Stimulated activated effector memory CD8-positive, alpha-beta T cell treated with anti-CD3 and anti-CD28 coated beads, Interleukin-12 subunit alpha, Interleukin-12 subunit beta, amount 100 ng/mL, for 72 hours (primary cell): ENCODE measurements at regions not wholly inside any gene's neighbourhood (a gene's known extent, or its start where the extent isn't known, plus 50 kb on each side); places are given as distances from the start of the nearest gene placed in this dataset.

Source experiments
- ATAC-seq: fragments of 150-1000 bp; cut with Tn5 transposase; 2 replicates; pipeline ENCODE4 v1.10.0; 2021
- DNase-seq, 2 donors: peaks; one replicate each; pipeline ENCODE4 v3.0.0; 2021 to 2022; ENCODE audit warnings: low spot score in 2 of 2
- H3K27ac Mint-ChIP-seq: one replicate; pipeline ENCODE4 v1.8.0; 2022; ENCODE audit warnings: mild to moderate bottlenecking, mixed read lengths
- H3K36me3 Mint-ChIP-seq: one replicate; pipeline ENCODE4 v1.8.0; 2022; ENCODE audit warnings: mild to moderate bottlenecking, mixed read lengths
- H3K4me1 Mint-ChIP-seq: one replicate; pipeline ENCODE4 v1.8.0; 2022; ENCODE audit warnings: mixed read lengths
- H3K4me3 Mint-ChIP-seq: one replicate; pipeline ENCODE4 v1.8.0; 2022; ENCODE audit warnings: mild to moderate bottlenecking, mixed read lengths
- H3K9me3 Mint-ChIP-seq: one replicate; pipeline ENCODE4 v1.8.0; 2022; ENCODE audit warnings: mixed read lengths

DNA sequence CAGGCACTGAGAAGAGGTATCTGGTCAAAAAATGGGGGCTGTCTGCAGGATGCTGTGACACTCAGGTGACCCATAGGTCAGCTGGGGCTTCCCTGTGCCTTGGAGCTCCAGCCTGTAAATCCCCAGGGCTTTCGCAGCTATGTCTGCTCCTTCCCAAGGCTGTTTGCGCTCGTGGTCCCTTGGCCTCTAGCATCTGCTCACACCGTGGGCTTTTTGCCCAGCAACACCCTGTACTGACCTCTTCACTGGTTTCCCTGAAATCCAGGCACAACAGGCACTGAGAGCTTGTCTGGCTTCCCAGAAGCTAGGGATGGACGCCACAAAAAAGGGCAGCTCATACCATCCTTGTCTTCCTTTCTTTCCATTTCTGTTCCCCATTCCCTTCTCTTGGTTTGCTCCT is 280.3 kb upstream of the HABP2 start:
- H3K4me1 Mint-ChIP-seq, result no peaks in the 10 kb centered on the region
- no peak overlapping the region for H3K27ac Mint-ChIP-seq
- H3K36me3 Mint-ChIP-seq, result no peaks in the 10 kb centered on the region
- H3K4me3 Mint-ChIP-seq, result no peak overlapping the region
- ATAC-seq (no peak), DNase-seq (no peak)
- peaks cover 6% of the 10 kb centered on the region for H3K9me3 Mint-ChIP-seq

DNA sequence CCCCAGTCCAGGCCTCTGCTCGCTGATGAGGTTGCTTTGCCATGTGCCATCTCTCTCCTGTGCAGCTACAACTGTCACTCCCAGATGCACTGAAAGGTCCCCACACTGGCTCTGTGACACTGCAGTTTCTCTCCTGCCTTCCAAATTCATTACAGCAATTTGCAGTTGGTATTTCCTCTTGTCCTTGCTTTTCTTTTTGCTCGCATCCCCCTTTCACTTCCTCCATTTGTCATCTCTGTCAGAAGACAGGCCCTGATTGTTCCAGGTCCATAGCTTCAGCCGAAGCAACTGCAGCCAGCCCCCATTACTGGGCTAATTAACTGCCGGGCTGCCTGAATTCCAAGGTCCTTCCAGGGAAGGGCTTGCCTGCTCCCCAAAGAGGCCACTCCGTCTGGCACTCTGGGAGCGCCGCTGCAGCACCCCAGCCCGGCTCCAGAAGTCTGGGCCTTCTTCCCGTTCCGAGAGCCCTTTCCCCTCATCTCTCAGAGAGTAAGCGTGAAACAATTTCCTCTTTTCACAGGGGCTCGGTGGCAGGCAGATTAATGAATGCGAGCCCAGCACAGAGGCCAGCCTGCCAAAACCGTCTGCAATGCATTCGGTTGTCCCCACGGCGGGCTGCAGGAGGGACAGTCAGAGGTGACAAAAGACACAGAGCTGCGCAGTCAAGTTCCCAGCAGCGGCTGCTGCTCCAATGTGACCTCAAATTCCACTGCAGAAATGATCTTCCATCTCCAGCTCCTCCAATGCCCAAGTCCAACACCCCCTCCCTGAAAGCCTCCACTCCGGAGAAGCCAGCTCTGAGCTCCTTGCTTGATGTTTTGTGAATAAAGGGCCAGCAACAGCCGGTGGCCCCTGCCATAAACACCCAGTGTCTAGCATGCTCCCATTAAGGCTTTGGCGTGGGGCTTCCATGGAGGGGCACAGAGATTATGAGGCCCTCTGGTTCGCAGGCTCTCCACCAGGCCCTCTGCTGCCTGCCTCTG is 279.4 kb upstream of the HABP2 start:
- DNase-seq, result no peak
- Mint-ChIP-seq H3K9me3 (peaks cover 6% of the 10 kb centered on the region), H3K27ac (no peak overlapping the region), H3K4me1 (no peaks in the 10 kb centered on the region), H3K36me3 (no peaks in the 10 kb centered on the region), H3K4me3 (no peak overlapping the region)
- ATAC-seq, result no peak

DNA sequence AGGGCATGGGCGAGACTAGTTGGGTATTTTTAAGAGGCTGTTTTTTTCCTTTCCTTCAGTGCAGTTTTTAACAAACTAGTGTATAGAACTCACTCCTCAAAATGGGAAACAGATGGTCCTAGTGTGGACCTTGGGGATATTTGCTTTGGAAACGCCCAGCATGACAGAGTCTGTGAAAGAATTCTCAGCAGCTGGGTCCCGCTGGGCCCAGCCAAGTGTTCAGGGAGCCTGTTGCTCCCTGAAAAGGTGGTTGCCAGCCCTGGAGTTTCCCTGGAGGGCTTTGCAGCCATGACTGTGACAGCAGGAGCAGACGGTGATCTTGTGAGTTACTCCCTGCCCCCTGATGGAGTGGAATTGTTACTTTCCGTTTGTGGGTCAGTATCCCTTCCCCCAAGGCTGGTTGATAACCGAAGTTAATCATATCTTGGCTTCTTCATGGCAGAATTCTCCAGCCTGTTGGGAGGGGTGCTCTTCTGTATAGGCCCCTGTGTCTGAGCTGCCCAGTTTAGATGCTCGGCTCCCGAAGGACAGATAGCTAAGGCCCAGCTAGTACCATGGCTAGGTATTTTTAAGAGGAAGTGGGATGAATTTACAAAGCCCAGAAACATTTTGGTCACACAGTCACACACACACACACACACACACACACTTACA is 278.6 kb upstream of the HABP2 start:
- Mint-ChIP-seq H3K36me3 (no peaks in the 10 kb centered on the region), H3K9me3 (peaks cover 6% of the 10 kb centered on the region), H3K27ac (no peak overlapping the region), H3K4me1 (no peaks in the 10 kb centered on the region), H3K4me3 (no peak overlapping the region)
- ATAC-seq (no peak), DNase-seq (no peak)

DNA sequence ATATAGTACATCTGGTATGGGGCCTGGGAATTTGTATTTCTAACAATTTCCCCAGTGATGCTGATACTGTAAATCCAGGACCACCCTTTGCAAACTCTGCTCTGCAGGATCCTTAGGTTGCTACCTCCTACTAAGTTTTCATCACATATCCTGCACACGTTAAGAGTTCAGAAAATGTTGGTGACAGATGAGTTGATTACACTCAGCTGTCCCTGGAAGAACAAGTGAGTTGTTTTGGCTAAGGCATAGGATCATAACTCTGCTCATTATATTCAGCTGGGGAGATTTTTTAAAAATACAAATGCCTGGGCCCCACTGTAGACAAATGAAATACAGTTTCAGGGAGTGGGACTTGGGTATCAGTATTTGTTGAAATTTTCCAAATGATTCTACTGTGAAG is 274.6 kb upstream of the HABP2 start:
- DNase-seq (no peak), ATAC-seq (no peak)
- Mint-ChIP-seq H3K4me1 (no peaks in the 10 kb centered on the region), H3K4me3 (no peak overlapping the region), H3K36me3 (no peaks in the 10 kb centered on the region), H3K27ac (no peak overlapping the region), H3K9me3 (peaks cover 6% of the 10 kb centered on the region)

DNA sequence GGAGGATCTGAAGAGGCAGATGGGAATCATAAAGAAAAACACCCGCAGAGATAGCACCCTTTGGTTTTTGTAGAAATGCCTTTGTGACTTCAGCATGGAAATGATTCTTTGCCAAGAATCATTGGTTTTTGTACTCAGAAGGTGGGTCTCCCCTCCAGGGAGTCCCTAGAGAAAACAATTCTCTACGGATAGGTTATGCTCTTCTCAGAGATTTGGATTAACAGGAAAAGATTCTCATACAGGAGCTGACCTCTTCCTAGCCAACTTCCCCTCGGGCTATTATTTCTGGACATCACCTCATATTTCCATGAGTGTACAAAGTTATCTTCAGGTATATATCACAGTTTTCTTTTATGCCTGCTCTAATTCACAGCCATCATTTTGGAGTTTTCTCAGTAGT is 274.2 kb upstream of the HABP2 start:
- H3K27ac Mint-ChIP-seq, result no peak overlapping the region
- no peaks in the 10 kb centered on the region for H3K36me3 Mint-ChIP-seq
- no peaks in the 10 kb centered on the region for H3K4me1 Mint-ChIP-seq
- no peak for ATAC-seq
- no peak overlapping the region for H3K4me3 Mint-ChIP-seq
- H3K9me3 Mint-ChIP-seq, result peaks cover 6% of the 10 kb centered on the region
- no peak for DNase-seq

DNA sequence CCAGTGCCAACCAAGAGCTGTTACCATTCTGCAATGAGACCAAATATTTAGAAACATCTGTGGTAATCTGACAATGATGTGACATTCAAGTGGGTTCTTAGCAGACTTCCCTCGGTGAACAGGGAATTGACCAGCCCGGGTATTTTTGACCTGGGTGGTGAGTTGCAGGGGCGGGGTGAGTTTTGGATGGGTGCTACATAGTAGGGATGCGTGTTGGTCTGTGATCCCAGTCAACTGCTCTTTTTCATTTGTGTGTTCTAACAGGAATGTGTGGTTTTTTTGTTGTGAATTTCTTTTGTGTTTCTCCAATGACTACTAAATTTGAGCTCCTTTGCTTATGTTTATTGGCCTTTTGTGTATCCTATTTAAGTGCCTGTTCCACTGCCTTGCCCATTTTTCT is 273.6 kb upstream of the HABP2 start:
- no peak for DNase-seq
- no peak overlapping the region for H3K27ac Mint-ChIP-seq
- H3K4me3 Mint-ChIP-seq, result no peak overlapping the region
- no peak for ATAC-seq
- no peaks in the 10 kb centered on the region for H3K36me3 Mint-ChIP-seq
- H3K4me1 Mint-ChIP-seq, result no peaks in the 10 kb centered on the region
- H3K9me3 Mint-ChIP-seq, result peaks cover 6% of the 10 kb centered on the region

DNA sequence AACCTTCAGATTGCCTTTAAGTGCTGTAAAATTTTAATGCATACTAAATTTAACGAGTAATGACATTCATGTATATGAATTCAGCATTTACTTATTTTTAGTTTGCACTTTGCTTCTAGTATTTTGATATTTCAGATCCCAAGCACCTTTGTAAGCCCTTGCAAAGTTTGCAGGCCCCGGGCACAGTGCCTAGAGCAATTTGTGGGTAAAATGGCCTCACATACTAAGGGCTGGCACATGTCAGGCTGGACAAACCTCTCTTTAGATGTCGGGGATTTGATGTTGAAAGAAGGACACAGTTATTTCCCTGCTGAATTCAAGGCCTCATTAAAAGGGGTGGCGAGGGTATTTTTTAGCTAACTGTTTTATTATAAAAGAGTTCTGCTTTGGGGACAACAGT is 270.3 kb upstream of the HABP2 start:
- no peak overlapping the region for H3K4me3 Mint-ChIP-seq
- no peaks in the 10 kb centered on the region for H3K36me3 Mint-ChIP-seq
- ATAC-seq, result no peak
- no peak for DNase-seq
- no peak overlapping the region for H3K27ac Mint-ChIP-seq
- H3K9me3 Mint-ChIP-seq, result no peaks in the 10 kb centered on the region
- no peaks in the 10 kb centered on the region for H3K4me1 Mint-ChIP-seq

DNA sequence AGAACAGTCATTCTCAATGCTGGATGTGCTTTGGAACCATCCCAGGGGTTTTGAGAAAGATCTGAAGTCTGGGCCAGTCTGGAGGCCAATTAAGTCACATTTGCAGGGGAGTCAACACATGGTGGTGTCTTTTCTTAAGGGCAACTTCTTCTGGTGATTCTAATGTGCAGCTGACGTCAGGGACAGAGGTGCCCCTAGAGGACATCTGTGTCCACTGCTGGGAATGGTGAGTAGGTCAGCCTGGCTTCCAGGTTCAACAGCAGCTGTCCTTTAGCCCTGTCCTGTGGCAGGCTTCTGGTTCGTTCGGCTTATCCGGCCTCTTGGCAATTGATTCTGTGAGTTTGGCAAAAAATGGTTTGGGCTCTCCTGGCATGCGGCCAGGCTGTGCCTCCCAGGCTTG is 269.7 kb upstream of the HABP2 start:
- Mint-ChIP-seq H3K9me3 (no peaks in the 10 kb centered on the region), H3K4me1 (no peaks in the 10 kb centered on the region), H3K36me3 (no peaks in the 10 kb centered on the region), H3K27ac (no peak overlapping the region), H3K4me3 (no peak overlapping the region)
- ATAC-seq (no peak), DNase-seq (no peak)

DNA sequence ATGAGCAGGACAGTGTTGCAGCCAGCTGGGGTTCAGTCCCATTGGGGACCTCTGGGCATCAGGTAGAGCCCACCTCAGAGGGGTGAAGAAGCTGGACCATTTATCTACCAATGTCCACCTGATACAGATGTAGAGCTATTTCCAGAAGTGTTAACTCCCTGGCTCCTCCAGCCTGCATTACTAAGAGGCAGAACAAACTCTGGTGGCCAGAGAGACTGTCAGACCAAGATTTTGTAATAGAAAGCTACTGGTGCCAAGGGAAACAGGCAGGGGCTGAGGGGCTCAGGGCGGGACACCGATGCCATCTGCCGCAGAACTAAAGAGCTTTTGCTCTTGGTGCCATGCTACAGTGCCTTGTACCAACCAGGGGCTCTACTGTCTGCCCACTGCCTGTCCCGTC is 268.2 kb upstream of the HABP2 start:
- Mint-ChIP-seq H3K4me1 (no peaks in the 10 kb centered on the region), H3K27ac (no peak overlapping the region), H3K9me3 (no peaks in the 10 kb centered on the region), H3K4me3 (no peak overlapping the region), H3K36me3 (no peaks in the 10 kb centered on the region)
- ATAC-seq (no peak), DNase-seq (no peak)

DNA sequence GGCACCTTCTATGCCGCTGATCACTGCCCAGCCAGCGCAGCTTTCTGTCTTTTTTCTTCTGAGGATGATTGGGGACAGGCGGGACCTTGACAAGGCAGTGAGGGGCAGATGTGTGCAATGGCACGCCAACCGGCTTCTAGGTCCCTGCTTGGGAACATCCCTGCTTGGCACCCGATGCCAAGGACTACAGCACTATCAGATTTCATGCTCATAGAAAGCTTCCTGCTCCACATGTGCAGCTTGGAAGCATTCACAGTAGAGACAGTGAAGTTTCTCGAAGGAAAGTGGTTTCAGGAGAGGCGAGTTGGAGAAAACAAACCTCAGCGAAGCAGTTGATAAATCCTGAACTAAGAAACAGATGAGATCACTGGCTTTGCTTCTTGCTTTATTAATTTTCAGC is 267.5 kb upstream of the HABP2 start:
- ATAC-seq, result no peak
- no peak overlapping the region for H3K27ac Mint-ChIP-seq
- H3K4me1 Mint-ChIP-seq, result no peaks in the 10 kb centered on the region
- DNase-seq, result no peak
- no peaks in the 10 kb centered on the region for H3K9me3 Mint-ChIP-seq
- H3K36me3 Mint-ChIP-seq, result no peaks in the 10 kb centered on the region
- no peak overlapping the region for H3K4me3 Mint-ChIP-seq

DNA sequence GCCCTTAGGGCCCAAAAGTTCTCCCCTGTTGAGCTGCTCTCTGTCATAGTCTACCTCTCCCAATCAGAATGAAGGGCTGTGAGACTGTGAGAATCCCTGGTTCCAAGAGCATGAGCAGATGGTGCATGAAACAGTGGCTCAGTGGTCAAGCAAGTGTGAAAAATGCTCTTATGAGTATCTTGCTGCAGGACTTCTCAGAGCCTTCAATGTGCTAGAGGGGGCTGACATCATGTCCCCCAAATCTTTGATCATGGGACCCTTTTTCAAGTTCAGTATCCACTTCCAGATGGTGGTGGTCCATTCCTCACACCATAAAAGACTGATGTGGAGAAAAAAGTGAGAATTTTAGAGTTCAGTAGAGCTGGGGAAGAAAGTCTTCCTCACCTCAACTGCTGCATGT is 265.3 kb upstream of the HABP2 start:
- Mint-ChIP-seq H3K4me3 (no peak overlapping the region), H3K36me3 (no peaks in the 10 kb centered on the region), H3K9me3 (no peaks in the 10 kb centered on the region), H3K4me1 (no peaks in the 10 kb centered on the region), H3K27ac (no peak overlapping the region)
- DNase-seq, result no peak
- ATAC-seq, result no peak

DNA sequence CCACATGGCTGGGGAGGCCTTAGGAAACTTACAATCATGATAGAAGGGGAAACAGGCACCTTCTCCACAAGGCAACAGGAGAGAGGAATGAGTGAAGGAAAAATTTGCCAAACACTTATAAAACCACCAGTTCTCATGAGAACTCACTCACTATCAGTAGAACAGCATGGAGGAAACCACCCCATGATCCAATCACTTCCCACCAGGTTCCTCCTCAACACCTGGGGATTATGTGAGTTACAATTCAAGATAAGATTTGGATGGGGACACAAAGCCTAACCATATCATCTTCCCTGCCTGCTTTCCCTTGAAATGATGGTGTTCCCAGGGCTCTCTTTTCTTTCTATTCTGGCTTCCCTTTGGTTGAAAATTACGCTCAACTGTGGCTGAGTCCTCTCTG is 262.7 kb upstream of the HABP2 start:
- Mint-ChIP-seq H3K36me3 (no peaks in the 10 kb centered on the region), H3K27ac (no peak overlapping the region), H3K4me1 (no peaks in the 10 kb centered on the region), H3K9me3 (no peaks in the 10 kb centered on the region), H3K4me3 (no peak overlapping the region)
- no peak for DNase-seq
- ATAC-seq, result no peak

DNA sequence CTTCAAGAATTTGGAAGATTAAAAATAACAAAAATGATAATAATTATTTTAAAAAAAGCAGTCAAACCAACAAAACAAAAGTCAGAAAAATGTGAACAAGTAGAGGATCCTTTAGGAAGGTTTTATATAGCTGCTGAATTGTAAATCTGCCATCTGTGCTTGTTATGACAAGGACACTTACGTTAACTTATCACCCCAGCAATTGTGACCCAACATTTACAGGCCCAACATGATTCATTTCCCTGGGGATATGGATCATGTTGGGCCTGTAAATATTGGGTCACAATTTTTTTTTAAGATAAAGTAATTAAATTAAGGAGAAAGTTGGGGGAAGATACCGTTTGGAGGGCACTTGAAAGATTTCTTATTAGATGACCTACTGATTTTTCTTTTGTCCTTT is 261.4 kb upstream of the HABP2 start:
- ATAC-seq (no peak), DNase-seq (no peak)
- Mint-ChIP-seq H3K27ac (no peak overlapping the region), H3K4me1 (no peaks in the 10 kb centered on the region), H3K36me3 (no peaks in the 10 kb centered on the region), H3K4me3 (no peak overlapping the region), H3K9me3 (no peaks in the 10 kb centered on the region)

DNA sequence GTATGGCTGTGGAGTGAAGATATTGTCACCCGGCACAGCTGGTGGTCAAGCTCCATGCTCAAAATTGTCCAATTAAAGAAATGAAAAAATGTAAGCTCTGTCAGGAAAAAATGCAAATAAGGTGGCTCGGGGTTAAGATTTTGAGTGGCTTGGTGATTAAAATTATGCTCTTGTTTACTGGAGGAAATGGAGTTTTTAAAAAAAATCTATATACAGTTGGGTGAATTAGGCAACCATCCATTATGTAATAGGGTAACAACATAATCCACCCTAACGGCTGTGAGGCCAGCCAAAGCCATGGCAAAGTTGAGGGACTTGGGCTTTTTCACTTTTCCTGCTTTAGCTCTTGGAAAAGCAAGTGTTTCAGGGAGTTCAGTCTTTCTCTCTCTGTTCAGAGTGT is 260.8 kb upstream of the HABP2 start:
- ATAC-seq, result no peak
- H3K9me3 Mint-ChIP-seq, result no peaks in the 10 kb centered on the region

DNA sequence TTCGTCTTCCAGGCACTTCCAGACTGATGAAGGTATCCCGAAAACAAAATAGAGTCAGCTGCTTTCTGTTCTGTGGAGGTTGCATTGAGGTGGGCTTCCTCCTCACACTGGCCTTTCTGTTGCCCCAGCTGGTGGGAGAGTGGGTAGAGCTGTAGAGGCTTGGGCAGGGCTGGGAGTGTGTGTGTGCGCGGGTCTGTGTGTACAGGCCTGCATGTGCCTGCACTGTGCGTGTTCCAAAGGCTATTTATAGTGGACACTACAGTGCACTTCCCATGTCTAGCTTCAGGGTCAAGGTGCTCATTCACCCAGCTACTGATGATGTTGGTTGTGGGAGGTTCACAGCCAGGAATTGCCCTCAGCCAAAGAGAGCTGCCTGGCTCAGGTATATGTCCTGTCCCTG is 260.1 kb upstream of the HABP2 start:
- H3K27ac Mint-ChIP-seq, result no peak overlapping the region
- no peak overlapping the region for H3K4me3 Mint-ChIP-seq
- H3K36me3 Mint-ChIP-seq, result no peaks in the 10 kb centered on the region
- DNase-seq (no peak), ATAC-seq (peak; percentile 49)
- H3K9me3 Mint-ChIP-seq, result no peaks in the 10 kb centered on the region
- H3K4me1 Mint-ChIP-seq, result no peaks in the 10 kb centered on the region

More for the DNA sequence above, 260.8 kb upstream of the HABP2 start:
- Mint-ChIP-seq H3K4me3 (no peak overlapping the region), H3K4me1 (no peaks in the 10 kb centered on the region), H3K36me3 (no peaks in the 10 kb centered on the region), H3K27ac (no peak overlapping the region)
- DNase-seq, result no peak

DNA sequence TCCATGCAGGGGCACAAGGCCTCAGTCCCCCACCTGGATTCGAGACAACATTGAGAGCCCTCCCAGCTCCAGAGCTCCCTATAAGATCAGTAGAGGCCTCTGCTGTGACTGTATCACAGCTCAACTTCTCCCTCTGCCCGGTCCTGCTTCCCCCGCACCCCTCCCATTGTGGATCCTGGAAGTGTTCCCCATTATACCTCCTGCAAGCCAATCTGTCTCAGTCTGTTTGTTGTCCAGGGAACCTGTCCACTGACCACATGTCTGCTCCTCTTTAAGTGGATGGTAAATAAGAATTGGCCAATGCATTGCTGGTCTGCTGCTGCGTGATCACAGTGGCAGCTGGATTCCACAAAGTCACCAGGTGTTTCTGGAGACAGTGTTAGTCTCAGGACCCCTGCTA is 259.7 kb upstream of the HABP2 start:
- Mint-ChIP-seq H3K4me1 (no peaks in the 10 kb centered on the region), H3K27ac (no peak overlapping the region), H3K4me3 (no peak overlapping the region), H3K36me3 (no peaks in the 10 kb centered on the region), H3K9me3 (no peaks in the 10 kb centered on the region)
- DNase-seq, result no peak
- no peak for ATAC-seq
